ENCODE measurements at regions not wholly inside any gene's neighbourhood (a gene's known extent, or its start where the extent isn't known, plus 50 kb on each side); places are given as distances from the start of the nearest gene placed in this dataset.

GRCh38 chr7:136688601-136689000 lies 179.9 kb upstream of the CHRM2 start:
- H3K27me3 ChIP-seq = no peaks in the 10 kb centered on the region
- TF ChIP-seq EP300 (IDR thresholded peaks at IDR 0.05) (no peak), POLR2AphosphoS5 (IDR thresholded peaks at IDR 0.05) (no peak), POLR2A (IDR thresholded peaks at IDR 0.05) (no peak)
- TF ChIP-seq, protein P1, sequence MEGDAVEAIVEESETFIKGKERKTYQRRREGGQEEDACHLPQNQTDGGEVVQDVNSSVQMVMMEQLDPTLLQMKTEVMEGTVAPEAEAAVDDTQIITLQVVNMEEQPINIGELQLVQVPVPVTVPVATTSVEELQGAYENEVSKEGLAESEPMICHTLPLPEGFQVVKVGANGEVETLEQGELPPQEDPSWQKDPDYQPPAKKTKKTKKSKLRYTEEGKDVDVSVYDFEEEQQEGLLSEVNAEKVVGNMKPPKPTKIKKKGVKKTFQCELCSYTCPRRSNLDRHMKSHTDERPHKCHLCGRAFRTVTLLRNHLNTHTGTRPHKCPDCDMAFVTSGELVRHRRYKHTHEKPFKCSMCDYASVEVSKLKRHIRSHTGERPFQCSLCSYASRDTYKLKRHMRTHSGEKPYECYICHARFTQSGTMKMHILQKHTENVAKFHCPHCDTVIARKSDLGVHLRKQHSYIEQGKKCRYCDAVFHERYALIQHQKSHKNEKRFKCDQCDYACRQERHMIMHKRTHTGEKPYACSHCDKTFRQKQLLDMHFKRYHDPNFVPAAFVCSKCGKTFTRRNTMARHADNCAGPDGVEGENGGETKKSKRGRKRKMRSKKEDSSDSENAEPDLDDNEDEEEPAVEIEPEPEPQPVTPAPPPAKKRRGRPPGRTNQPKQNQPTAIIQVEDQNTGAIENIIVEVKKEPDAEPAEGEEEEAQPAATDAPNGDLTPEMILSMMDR (IDR thresholded peaks at IDR 0.05) = no peak
- WGBS, 5 donors = 66 to 76% (median 74%) methylated on average over 2 of the region's 2 CpGs
- DNase-seq = no peak
- H3K9me3 ChIP-seq = no peaks in the 10 kb centered on the region
- no peak overlapping the region for H3K27ac ChIP-seq
- H3K36me3 ChIP-seq = no peaks in the 10 kb centered on the region
- H3K4me3 ChIP-seq = no peak overlapping the region
- no peaks in the 10 kb centered on the region for H3K4me1 ChIP-seq
- intact Hi-C loops (cut with DNase I; ENCODE audit: low total_unique reads) = no loop called here

GRCh38 chr7:136687693-136688322 lies 180.6 kb upstream of the CHRM2 start:
- TF ChIP-seq POLR2AphosphoS5 (IDR thresholded peaks at IDR 0.05) (no peak), POLR2A (IDR thresholded peaks at IDR 0.05) (no peak)
- TF ChIP-seq, protein P1 (IDR thresholded peaks at IDR 0.05) = peak in 1 of 7 experiments; percentile 16
- no peaks in the 10 kb centered on the region for H3K27me3 ChIP-seq
- WGBS, 5 donors = 55 to 80% (median 63%) methylated on average over 2 of the region's 2 CpGs
- no peak overlapping the region for H3K4me3 ChIP-seq
- no peaks in the 10 kb centered on the region for H3K4me1 ChIP-seq
- no peak overlapping the region for H3K27ac ChIP-seq
- H3K36me3 ChIP-seq = no peaks in the 10 kb centered on the region
- intact Hi-C loops (cut with DNase I; ENCODE audit: low total_unique reads) = no loop called here
- DNase-seq = no peak
- H3K9me3 ChIP-seq = no peaks in the 10 kb centered on the region

- TF ChIP-seq POLR2AphosphoS5 (IDR thresholded peaks at IDR 0.05) = no peak
- TF ChIP-seq POLR2A (IDR thresholded peaks at IDR 0.05) = no peak
- TF ChIP-seq, protein P1 (IDR thresholded peaks at IDR 0.05) = no peak
- no peak for TF ChIP-seq EP300 (IDR thresholded peaks at IDR 0.05)
- Histone ChIP-seq H3K9me3 (no peaks in the 10 kb centered on the region), H3K27me3 (no peaks in the 10 kb centered on the region), H3K36me3 (no peaks in the 10 kb centered on the region), H3K4me3 (no peak overlapping the region), H3K27ac (no peak overlapping the region), H3K4me1 (no peaks in the 10 kb centered on the region)
- intact Hi-C loops (cut with DNase I; ENCODE audit: low total_unique reads) = no loop called here
- 34 to 46% (median 38%) methylated on average over 7 of the region's 7 CpGs for WGBS, 5 donors
- DNase-seq = peak in 1 of 2 donors; percentile 9
These were observed 182.8 kb upstream of the CHRM2 start for GRCh38 chr7:136685501-136686173.

DNA sequence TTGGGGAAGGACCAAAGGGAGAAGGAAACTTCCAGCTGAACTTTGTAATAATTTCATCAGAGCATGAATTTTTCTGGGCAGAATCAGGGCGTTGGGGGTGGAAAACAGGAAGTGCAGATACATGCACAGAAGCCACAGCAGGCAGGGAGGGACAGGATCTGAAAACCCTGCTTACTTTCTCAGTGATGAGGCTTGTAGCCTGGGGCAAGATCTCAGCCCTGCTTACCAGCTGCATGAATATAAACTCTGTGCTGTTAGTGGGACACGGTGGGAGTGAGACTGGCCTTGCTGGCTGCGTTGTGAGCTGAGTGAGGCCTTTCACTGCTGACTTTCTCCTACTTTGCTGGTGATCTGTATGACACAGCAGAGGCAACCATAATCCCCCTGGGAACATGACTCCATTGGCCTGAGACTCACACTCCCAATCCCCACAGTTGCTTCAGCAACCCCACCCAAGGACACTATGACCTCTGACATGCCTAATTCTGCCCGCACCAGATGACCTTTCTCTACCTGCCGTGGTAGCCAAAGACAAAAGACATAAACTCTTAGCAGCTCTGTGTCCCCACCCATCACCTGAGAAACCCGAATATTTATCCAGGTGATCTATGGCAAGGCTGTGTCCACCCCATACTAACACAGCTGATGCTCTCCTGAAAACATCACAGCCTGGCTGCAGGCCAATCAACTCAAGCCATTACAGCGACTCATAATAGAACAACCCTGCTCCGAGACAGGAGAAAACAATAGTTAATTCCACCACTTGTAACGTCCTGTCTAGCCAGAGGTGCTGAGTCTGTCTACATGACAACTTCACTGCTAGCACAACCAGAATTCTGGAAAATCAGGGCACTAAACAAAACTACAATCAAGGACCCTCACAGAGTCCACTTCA lies 190.7 kb upstream of the CHRM2 start:
- Histone ChIP-seq H3K27me3 (no peaks in the 10 kb centered on the region), H3K4me3 (no peak overlapping the region), H3K4me1 (no peaks in the 10 kb centered on the region), H3K9me3 (peaks cover 0 to 24% (median 6%) of the 10 kb centered on the region in 4 donors), H3K36me3 (no peaks in the 10 kb centered on the region), H3K27ac (no peak overlapping the region)
- 68 to 75% (median 71%) methylated on average over 9 of the region's 9 CpGs for WGBS, 5 donors
- intact Hi-C loops (cut with DNase I; ENCODE audit: low total_unique reads) = no loop called here
- DNase-seq = no peak
- TF ChIP-seq, protein P1 (IDR thresholded peaks at IDR 0.05) = no peak
- no peak for TF ChIP-seq POLR2A (IDR thresholded peaks at IDR 0.05)
- no peak for TF ChIP-seq EP300 (IDR thresholded peaks at IDR 0.05)
- no peak for TF ChIP-seq POLR2AphosphoS5 (IDR thresholded peaks at IDR 0.05)

Data from stomach (tissue), 8 donors.